Astrocyte (in vitro differentiated cells and primary cell): ENCODE measurements at regions not wholly inside any gene's neighbourhood (a gene's known extent, or its start where the extent isn't known, plus 50 kb on each side); places are given as distances from the start of the nearest gene placed in this dataset.

Experiments used
- DNase-seq: peaks from one replicate; pipeline ENCODE4 v3.0.0-alpha.2; 2010; ENCODE audit warnings: low read depth
- FAIRE-seq: peaks from 2 replicates; lab custom pipeline; 2011; peaks lifted over from hg19 to GRCh38; lab: Jason Lieb, UNC
- H2AFZ ChIP-seq: 2 replicates; pipeline ENCODE4 v1.6.0; 2012; ENCODE audit warnings: low read depth, low read length, inconsistent platforms
- H3K27ac ChIP-seq: 2 replicates; pipeline ENCODE4 v1.5.1; 2011; ENCODE audit warnings: low read depth, low read length, inconsistent platforms
- H3K27me3 ChIP-seq: 2 replicates; pipeline ENCODE4 v1.6.0; 2011; ENCODE audit warnings: low read length, inconsistent platforms; ENCODE audit not compliant: insufficient read depth
- H3K36me3 ChIP-seq: 2 replicates; pipeline ENCODE4 v1.5.1; 2011; ENCODE audit warnings: low read length, inconsistent platforms; ENCODE audit not compliant: insufficient read depth
- H3K4me1 ChIP-seq: 2 replicates; pipeline ENCODE4 v1.5.1; 2011; ENCODE audit warnings: low read length, inconsistent platforms; ENCODE audit not compliant: insufficient read depth
- H3K4me2 ChIP-seq: 2 replicates; pipeline ENCODE4 v1.6.0; 2012; ENCODE audit warnings: low read length, inconsistent platforms
- H3K4me3 ChIP-seq: 2 replicates; pipeline ENCODE4 v1.5.1; 2011; ENCODE audit warnings: low read depth, mild to moderate bottlenecking, low read length, inconsistent platforms; ENCODE audit not compliant: insufficient read depth
- H3K79me2 ChIP-seq: 2 replicates; pipeline ENCODE4 v1.6.0; 2012; ENCODE audit warnings: mild to moderate bottlenecking, low read length, inconsistent platforms; ENCODE audit not compliant: insufficient read depth
- H3K9ac ChIP-seq: 2 replicates; pipeline ENCODE4 v1.6.0; 2012; ENCODE audit warnings: mild to moderate bottlenecking, low read length, inconsistent platforms
- H3K9me3 ChIP-seq: 2 replicates; pipeline ENCODE4 v1.5.1; 2012; ENCODE audit warnings: low read depth, mild to moderate bottlenecking, low read length, inconsistent platforms; ENCODE audit not compliant: insufficient read depth
- H4K20me1 ChIP-seq: 2 replicates; pipeline ENCODE4 v1.6.0; 2012; ENCODE audit warnings: low read length, inconsistent platforms; ENCODE audit not compliant: insufficient read depth
- H3K27ac Mint-ChIP-seq: one replicate; pipeline ENCODE4 v1.8.0; 2021; ENCODE audit warnings: mild to moderate bottlenecking, mixed read lengths; ENCODE audit not compliant: unreplicated experiment
- H3K27me3 Mint-ChIP-seq: one replicate; pipeline ENCODE4 v1.8.0; 2021; ENCODE audit warnings: low read depth, mixed read lengths; ENCODE audit not compliant: unreplicated experiment
- H3K36me3 Mint-ChIP-seq: one replicate; pipeline ENCODE4 v1.8.0; 2021; ENCODE audit warnings: low read depth, mixed read lengths; ENCODE audit not compliant: unreplicated experiment
- H3K4me1 Mint-ChIP-seq: one replicate; pipeline ENCODE4 v1.8.0; 2021; ENCODE audit warnings: low read depth, mixed read lengths; ENCODE audit not compliant: unreplicated experiment
- H3K4me3 Mint-ChIP-seq: one replicate; pipeline ENCODE4 v1.8.0; 2021; ENCODE audit warnings: mild to moderate bottlenecking, moderate library complexity, mixed read lengths; ENCODE audit not compliant: unreplicated experiment
- H3K9me3 Mint-ChIP-seq: one replicate; pipeline ENCODE4 v1.8.0; 2021; ENCODE audit warnings: mild to moderate bottlenecking, mixed read lengths; ENCODE audit not compliant: unreplicated experiment
- CTCF ChIP-seq: IDR thresholded peaks from 2 replicates; pipeline ENCODE4 v1.5.1; 2011; ENCODE audit warnings: low read depth, mild to moderate bottlenecking, inconsistent platforms, low read length, moderate library complexity; ENCODE audit not compliant: insufficient read depth
- EZH2 ChIP-seq: IDR thresholded peaks from 2 replicates; pipeline ENCODE4 v1.6.1; 2012; ENCODE audit warnings: mild to moderate bottlenecking, low read length, inconsistent platforms; ENCODE audit not compliant: insufficient read depth

- H3K79me2 ChIP-seq = no peaks in the 10 kb centered on the region
- H3K4me1 ChIP-seq = no peaks in the 10 kb centered on the region
- DNase-seq (no peak), FAIRE-seq (no peak)
- H3K4me2 ChIP-seq = no peak overlapping the region
- no peak overlapping the region for H2AFZ ChIP-seq
- no peaks in the 10 kb centered on the region for H3K27me3 Mint-ChIP-seq
- H3K36me3 ChIP-seq = no peaks in the 10 kb centered on the region
- no peaks in the 10 kb centered on the region for H3K9me3 ChIP-seq
- no peak overlapping the region for H3K27ac ChIP-seq
- H3K27me3 ChIP-seq = no peaks in the 10 kb centered on the region
- no peak overlapping the region for H3K27ac Mint-ChIP-seq
- peaks cover 4% of the 10 kb centered on the region for H3K4me1 Mint-ChIP-seq
- H3K36me3 Mint-ChIP-seq = no peaks in the 10 kb centered on the region
- H3K9me3 Mint-ChIP-seq = no peaks in the 10 kb centered on the region
- H3K9ac ChIP-seq = no peak overlapping the region
- TF ChIP-seq CTCF (no peak), EZH2 (no peak)
- H3K4me3 ChIP-seq = no peak overlapping the region
- H4K20me1 ChIP-seq = no peaks in the 10 kb centered on the region
- H3K4me3 Mint-ChIP-seq = no peak overlapping the region
These were observed 677.8 kb downstream of the TAF11L14 start for GRCh38 chr5:18312016-18312415.

GRCh38 chr5:18314192-18314778, 680.0 kb downstream of the TAF11L14 start:
- Histone ChIP-seq H3K9ac (no peak overlapping the region), H3K79me2 (no peaks in the 10 kb centered on the region), H3K4me2 (no peak overlapping the region), H2AFZ (no peak overlapping the region), H3K4me1 (no peaks in the 10 kb centered on the region), H3K9me3 (no peaks in the 10 kb centered on the region), H4K20me1 (no peaks in the 10 kb centered on the region), H3K4me3 (no peak overlapping the region), H3K27me3 (no peaks in the 10 kb centered on the region), H3K36me3 (no peaks in the 10 kb centered on the region), H3K27ac (no peak overlapping the region)
- no peak for TF ChIP-seq EZH2
- TF ChIP-seq CTCF = peak; percentile 37
- Mint-ChIP-seq H3K27ac (no peak overlapping the region), H3K9me3 (no peaks in the 10 kb centered on the region), H3K36me3 (no peaks in the 10 kb centered on the region), H3K27me3 (peaks cover 2% of the 10 kb centered on the region), H3K4me1 (peaks cover 4% of the 10 kb centered on the region), H3K4me3 (no peak overlapping the region)
- FAIRE-seq (no peak), DNase-seq (peak; percentile 5)

GRCh38 chr5:18321262-18321942, 687.1 kb downstream of the TAF11L14 start:
- Mint-ChIP-seq H3K27me3 (peaks cover 3% of the 10 kb centered on the region), H3K4me3 (no peak overlapping the region), H3K27ac (no peak overlapping the region), H3K4me1 (no peaks in the 10 kb centered on the region), H3K9me3 (peaks cover 8% of the 10 kb centered on the region), H3K36me3 (no peaks in the 10 kb centered on the region)
- DNase-seq = no peak
- no peak for FAIRE-seq
- H3K4me3 ChIP-seq = no peak overlapping the region
- no peaks in the 10 kb centered on the region for H4K20me1 ChIP-seq
- H2AFZ ChIP-seq = no peak overlapping the region
- H3K9ac ChIP-seq = no peak overlapping the region
- no peaks in the 10 kb centered on the region for H3K36me3 ChIP-seq
- H3K27ac ChIP-seq = no peak overlapping the region
- no peaks in the 10 kb centered on the region for H3K4me1 ChIP-seq
- no peaks in the 10 kb centered on the region for H3K79me2 ChIP-seq
- H3K4me2 ChIP-seq = no peak overlapping the region
- TF ChIP-seq CTCF (no peak), EZH2 (no peak)
- H3K9me3 ChIP-seq = no peaks in the 10 kb centered on the region
- no peaks in the 10 kb centered on the region for H3K27me3 ChIP-seq
